Right atrium auricular region (tissue), 2 donors: ENCODE measurements at regions not wholly inside any gene's neighbourhood (a gene's known extent, or its start where the extent isn't known, plus 50 kb on each side); places are given as distances from the start of the nearest gene placed in this dataset.

Experiments
- DNase-seq: peaks from one replicate; pipeline ENCODE4 v3.0.0-alpha.2; 2019; ENCODE audit warnings: low spot score
- H3K27ac ChIP-seq, 2 donors: fragments of 200-600 bp; sonication (generic); 1 replicate in 1 of 2; 2 replicates in 1 of 2; pipeline ENCODE4 v1.5.1; 2016 to 2019
- H3K27me3 ChIP-seq, 2 donors: fragments of 200-600 bp; sonication (generic); one replicate each; pipeline versions ENCODE4 v1.5.1 to v1.6.0; 2017 to 2019
- H3K36me3 ChIP-seq: fragments of 200-600 bp; sonication (generic); one replicate; pipeline ENCODE4 v1.5.1; 2016
- H3K4me1 ChIP-seq, 2 donors: fragments of 200-600 bp; sonication (generic); one replicate each; pipeline versions ENCODE4 v1.5.1 to v1.6.0; 2017 to 2019
- H3K4me3 ChIP-seq, 2 donors: fragments of 200-600 bp; sonication (generic); 1 replicate in 1 of 2; 2 replicates in 1 of 2; pipeline ENCODE4 v1.5.1; 2017 to 2019; ENCODE audit warnings: mild to moderate bottlenecking in 1 of 2, moderate library complexity in 1 of 2
- H3K9me3 ChIP-seq, 2 donors: fragments of 200-600 bp; sonication (generic); one replicate each; pipeline ENCODE4 v1.5.1; 2019
- CTCF ChIP-seq, 2 donors: fragments of 200-600 bp; sonication (generic); IDR thresholded peaks; one replicate each; pipeline ENCODE4 v1.5.1; 2019; ENCODE audit warnings: antibody characterized with exemption in 2 of 2

- Histone ChIP-seq H3K9me3 (no peaks in the 10 kb centered on the region), H3K27me3 (no peaks in the 10 kb centered on the region), H3K27ac (no peak overlapping the region), H3K36me3 (no peaks in the 10 kb centered on the region), H3K4me3 (no peak overlapping the region), H3K4me1 (no peaks in the 10 kb centered on the region)
- DNase-seq, result no peak
- no peak for TF ChIP-seq CTCF (IDR thresholded peaks at IDR 0.05)
These were observed 398.9 kb upstream of the FANCL start for GRCh38 chr2:58640042-58640441.

GRCh38 chr2:58638256-58638805 lies 397.2 kb upstream of the FANCL start:
- Histone ChIP-seq H3K4me3 (no peak overlapping the region), H3K4me1 (no peaks in the 10 kb centered on the region), H3K27ac (no peak overlapping the region), H3K36me3 (no peaks in the 10 kb centered on the region), H3K9me3 (no peaks in the 10 kb centered on the region), H3K27me3 (no peaks in the 10 kb centered on the region)
- no peak for TF ChIP-seq CTCF (IDR thresholded peaks at IDR 0.05)
- no peak for DNase-seq

- H3K4me3 ChIP-seq, result no peak overlapping the region
- no peak for DNase-seq
- TF ChIP-seq CTCF (IDR thresholded peaks at IDR 0.05), result no peak
- H3K27ac ChIP-seq, result no peak overlapping the region
- no peaks in the 10 kb centered on the region for H3K9me3 ChIP-seq
- H3K27me3 ChIP-seq, result no peaks in the 10 kb centered on the region
- H3K4me1 ChIP-seq, result no peaks in the 10 kb centered on the region
- no peaks in the 10 kb centered on the region for H3K36me3 ChIP-seq
These were observed 395.7 kb upstream of the FANCL start for GRCh38 chr2:58636872-58637271.

- TF ChIP-seq CTCF (IDR thresholded peaks at IDR 0.05), result no peak
- H3K36me3 ChIP-seq, result no peaks in the 10 kb centered on the region
- no peaks in the 10 kb centered on the region for H3K9me3 ChIP-seq
- H3K27me3 ChIP-seq, result no peaks in the 10 kb centered on the region
- H3K4me1 ChIP-seq, result no peaks in the 10 kb centered on the region
- DNase-seq, result no peak
- H3K4me3 ChIP-seq, result no peak overlapping the region
- H3K27ac ChIP-seq, result no peak overlapping the region
These were observed 394.8 kb upstream of the FANCL start for GRCh38 chr2:58635801-58636375.

GRCh38 chr2:58634653-58635370 lies 393.7 kb upstream of the FANCL start:
- no peak overlapping the region for H3K4me3 ChIP-seq
- no peaks in the 10 kb centered on the region for H3K27me3 ChIP-seq
- no peaks in the 10 kb centered on the region for H3K4me1 ChIP-seq
- no peaks in the 10 kb centered on the region for H3K9me3 ChIP-seq
- H3K36me3 ChIP-seq, result no peaks in the 10 kb centered on the region
- no peak for TF ChIP-seq CTCF (IDR thresholded peaks at IDR 0.05)
- no peak for DNase-seq
- no peak overlapping the region for H3K27ac ChIP-seq
